PFSK-1 (cell line): ENCODE measurements at regions not wholly inside any gene's neighbourhood (a gene's known extent, or its start where the extent isn't known, plus 50 kb on each side); places are given as distances from the start of the nearest gene placed in this dataset.

Experiments
- FOXP2 ChIP-seq: optimal IDR thresholded peaks from 2 replicates; pipeline ENCODE3; 2011; ENCODE audit warnings: borderline replicate concordance, control low read depth, inconsistent platforms; ENCODE audit not compliant: insufficient read depth; ENCODE audit errors: extremely low read length, extremely low read depth
- POLR2AphosphoS5 ChIP-seq: IDR thresholded peaks from 2 replicates; pipeline ENCODE4 v1.6.1; 2012; ENCODE audit warnings: low read depth, mild to moderate bottlenecking, control low read depth, low read length, moderate library complexity
- SIN3A ChIP-seq: IDR thresholded peaks from 2 replicates; pipeline ENCODE4 v1.6.1; 2012; ENCODE audit warnings: mild to moderate bottlenecking, low read length, moderate library complexity, borderline replicate concordance; ENCODE audit not compliant: insufficient read depth
- TAF1 ChIP-seq: IDR thresholded peaks from 2 replicates; pipeline ENCODE4 v1.6.1; 2012; ENCODE audit warnings: low read length, control low read depth, borderline replicate concordance; ENCODE audit not compliant: insufficient read depth
- TF ChIP-seq, protein P1 (sequence below), 2 experiments: IDR thresholded peaks; 2 replicates each; pipeline versions ENCODE4 v1.6.1 to v1.8.0; 2011 to 2012; ENCODE audit warnings: low read depth in 2 of 2, low read length in 2 of 2, control low read depth in 1 of 2, inconsistent platforms in 1 of 2, mild to moderate bottlenecking in 1 of 2, moderate library complexity in 1 of 2; ENCODE audit not compliant: insufficient read depth in 1 of 2

- TF ChIP-seq SIN3A: no peak
- TF ChIP-seq, protein P1, sequence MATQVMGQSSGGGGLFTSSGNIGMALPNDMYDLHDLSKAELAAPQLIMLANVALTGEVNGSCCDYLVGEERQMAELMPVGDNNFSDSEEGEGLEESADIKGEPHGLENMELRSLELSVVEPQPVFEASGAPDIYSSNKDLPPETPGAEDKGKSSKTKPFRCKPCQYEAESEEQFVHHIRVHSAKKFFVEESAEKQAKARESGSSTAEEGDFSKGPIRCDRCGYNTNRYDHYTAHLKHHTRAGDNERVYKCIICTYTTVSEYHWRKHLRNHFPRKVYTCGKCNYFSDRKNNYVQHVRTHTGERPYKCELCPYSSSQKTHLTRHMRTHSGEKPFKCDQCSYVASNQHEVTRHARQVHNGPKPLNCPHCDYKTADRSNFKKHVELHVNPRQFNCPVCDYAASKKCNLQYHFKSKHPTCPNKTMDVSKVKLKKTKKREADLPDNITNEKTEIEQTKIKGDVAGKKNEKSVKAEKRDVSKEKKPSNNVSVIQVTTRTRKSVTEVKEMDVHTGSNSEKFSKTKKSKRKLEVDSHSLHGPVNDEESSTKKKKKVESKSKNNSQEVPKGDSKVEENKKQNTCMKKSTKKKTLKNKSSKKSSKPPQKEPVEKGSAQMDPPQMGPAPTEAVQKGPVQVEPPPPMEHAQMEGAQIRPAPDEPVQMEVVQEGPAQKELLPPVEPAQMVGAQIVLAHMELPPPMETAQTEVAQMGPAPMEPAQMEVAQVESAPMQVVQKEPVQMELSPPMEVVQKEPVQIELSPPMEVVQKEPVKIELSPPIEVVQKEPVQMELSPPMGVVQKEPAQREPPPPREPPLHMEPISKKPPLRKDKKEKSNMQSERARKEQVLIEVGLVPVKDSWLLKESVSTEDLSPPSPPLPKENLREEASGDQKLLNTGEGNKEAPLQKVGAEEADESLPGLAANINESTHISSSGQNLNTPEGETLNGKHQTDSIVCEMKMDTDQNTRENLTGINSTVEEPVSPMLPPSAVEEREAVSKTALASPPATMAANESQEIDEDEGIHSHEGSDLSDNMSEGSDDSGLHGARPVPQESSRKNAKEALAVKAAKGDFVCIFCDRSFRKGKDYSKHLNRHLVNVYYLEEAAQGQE (IDR thresholded peaks at IDR 0.05; ENCODE audit: insufficient read depth in 1 of 2, low read depth in 2 of 2, low read length in 2 of 2): no peak
- no peak for TF ChIP-seq POLR2AphosphoS5
- TF ChIP-seq TAF1: no peak
- TF ChIP-seq FOXP2: no peak
Measured at GRCh38 chr3:71994203-71994602, 209.3 kb upstream of the PROK2 start.
